KBM-7 (cell line): ENCODE measurements at regions not wholly inside any gene's neighbourhood (a gene's known extent, or its start where the extent isn't known, plus 50 kb on each side); places are given as distances from the start of the nearest gene placed in this dataset.

Experiments
- DNase-seq: peaks from one replicate; pipeline ENCODE4 v3.0.0-alpha.2; 2015
- in situ Hi-C: fragments of 300-500 bp; cut with MboI; formaldehyde crosslinking; loops from 2 replicates; pipeline ENCODE4 v1.14.3; 2020; ENCODE audit warnings: low sequenced_read_pairs, low pct_unique_long_range_greater_than_20kb, mixed read lengths

DNA sequence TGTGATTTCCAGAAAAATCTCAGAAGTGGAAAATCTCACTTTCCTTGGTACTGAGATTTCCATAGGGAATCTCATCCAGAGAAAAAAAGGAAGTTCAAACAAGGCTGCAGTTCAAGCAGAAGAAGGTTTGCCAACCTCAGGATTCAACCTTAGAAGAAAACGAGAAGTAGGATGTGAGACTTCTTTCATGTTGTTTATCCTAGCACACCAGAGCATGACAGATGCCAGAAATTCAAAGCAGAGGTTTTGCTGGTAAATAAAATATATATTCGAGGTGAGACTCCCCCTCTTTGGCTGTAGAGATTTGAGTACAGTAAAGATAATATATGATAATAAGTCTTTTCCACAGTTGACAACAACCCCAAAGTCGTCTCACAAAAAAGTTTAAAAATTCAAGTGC, 116.9 kb upstream of the SMC2 start:
- no peak for DNase-seq
- in situ Hi-C loops: no loop called here

DNA sequence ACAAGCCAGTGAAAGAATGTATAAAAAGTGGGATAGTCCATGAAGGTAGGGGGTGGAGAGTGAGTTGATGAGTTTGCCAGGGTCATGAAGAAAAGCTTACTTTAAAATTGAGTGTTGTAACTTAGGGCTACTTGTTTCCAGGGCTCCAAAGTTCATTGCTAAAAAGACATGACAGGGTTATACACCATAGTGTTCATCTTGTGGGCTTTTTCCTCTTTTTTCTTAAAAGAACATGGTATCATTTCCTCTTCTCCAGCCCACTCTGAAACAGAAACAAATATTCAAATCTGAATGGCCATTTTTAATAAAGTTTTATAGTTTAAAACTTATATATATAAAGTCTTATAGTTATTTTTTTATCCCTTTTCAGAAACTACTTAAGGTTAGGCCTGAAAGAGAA, 115.7 kb upstream of the SMC2 start:
- no peak for DNase-seq
- in situ Hi-C loops: no loop called here

DNA sequence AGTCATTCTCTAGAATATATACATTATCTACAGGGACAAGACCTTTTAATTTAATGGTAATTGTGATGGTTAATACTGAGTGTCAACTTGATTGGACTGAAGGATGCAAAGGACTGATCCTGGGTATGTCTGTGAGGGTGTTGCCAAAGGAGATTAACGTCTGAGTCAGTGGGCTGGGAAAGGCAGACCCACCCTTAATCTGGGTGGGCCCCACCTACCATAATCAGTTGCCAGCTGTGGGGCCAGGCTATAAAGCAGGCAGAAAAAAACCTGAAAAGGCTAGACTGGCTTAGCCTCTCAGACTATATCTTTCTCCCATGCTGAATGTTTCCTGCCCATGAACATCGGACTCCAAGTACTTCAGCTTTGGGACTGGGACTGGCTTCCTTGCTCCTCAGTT, 112.2 kb upstream of the SMC2 start:
- in situ Hi-C loops: no loop called here
- no peak for DNase-seq

DNA sequence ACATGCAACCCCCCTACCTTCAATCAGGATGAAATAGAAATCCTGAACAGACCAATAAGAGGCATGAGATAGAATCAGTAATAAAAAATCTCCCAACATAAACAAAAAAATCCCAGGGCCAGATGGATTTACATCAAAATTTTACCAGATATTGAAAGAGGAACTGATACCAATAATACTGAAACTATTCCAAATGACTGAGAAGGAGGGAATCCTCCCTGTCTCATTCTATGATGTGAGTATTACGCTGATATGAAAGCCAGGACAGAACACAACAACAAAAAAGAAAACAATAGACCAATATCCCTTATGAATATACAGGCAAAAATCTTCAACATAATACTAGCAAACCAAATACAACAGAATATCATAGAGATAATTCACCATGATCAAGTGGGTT, 109.0 kb upstream of the SMC2 start:
- in situ Hi-C loops: no loop called here
- DNase-seq: no peak

DNA sequence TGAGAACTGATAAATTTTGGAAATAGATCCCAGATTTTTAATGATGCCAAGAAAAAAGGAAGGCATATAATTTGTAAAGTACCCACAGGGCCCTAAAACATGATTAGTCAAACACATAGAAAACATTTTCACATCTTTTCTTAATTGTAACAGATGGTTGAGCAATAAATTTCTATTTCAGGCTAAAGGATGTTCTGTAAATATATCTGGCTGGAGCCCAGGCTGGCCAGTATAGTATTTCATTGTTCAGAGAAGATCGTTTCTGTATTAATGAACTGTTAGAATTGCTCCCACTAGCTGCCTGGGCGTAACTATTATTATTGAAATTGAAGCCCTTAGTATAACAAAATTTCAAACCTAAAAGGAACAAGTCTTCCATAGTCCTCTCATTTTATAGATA, 105.3 kb upstream of the SMC2 start:
- in situ Hi-C loops: no loop called here
- DNase-seq: no peak

DNA sequence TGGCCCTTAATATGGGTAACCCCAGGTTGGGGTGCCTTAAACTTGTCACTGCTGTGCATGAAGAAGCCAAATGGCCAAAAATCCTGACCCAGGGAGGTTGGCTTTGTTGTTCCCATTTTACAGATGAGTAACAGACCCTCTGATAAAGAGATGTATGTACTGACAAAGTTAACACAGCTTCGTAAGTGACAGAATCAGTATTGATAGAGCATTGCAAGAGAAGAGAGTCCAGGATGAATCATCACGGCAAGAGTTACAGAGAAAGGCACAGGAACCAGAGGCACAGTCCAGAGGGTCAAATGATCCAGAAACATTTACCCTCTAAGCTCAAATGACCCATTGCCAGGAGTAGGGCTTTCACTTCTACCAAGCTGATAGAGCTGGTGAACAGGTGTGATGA, 103.8 kb upstream of the SMC2 start:
- in situ Hi-C loops: no loop called here
- DNase-seq: no peak

DNA sequence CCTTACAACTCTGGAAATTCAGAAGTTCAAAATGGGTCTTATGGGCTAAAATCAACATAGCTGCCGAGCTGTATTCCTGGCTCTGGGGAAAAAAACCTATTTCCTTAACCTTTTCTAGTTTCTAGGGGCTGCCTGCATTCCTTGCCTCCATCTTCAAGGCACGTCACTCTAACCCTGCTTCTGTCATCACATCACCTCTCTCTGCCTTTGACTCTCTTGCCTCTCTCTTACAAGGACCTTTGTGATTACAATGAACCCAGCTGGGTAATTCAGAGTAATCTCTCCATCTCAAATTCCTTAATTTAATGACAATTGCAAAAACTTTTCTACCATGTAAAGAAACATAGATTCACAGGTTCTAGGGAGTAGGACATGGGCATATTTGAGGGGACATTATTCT, 103.1 kb upstream of the SMC2 start:
- DNase-seq: no peak
- in situ Hi-C loops: no loop called here

DNA sequence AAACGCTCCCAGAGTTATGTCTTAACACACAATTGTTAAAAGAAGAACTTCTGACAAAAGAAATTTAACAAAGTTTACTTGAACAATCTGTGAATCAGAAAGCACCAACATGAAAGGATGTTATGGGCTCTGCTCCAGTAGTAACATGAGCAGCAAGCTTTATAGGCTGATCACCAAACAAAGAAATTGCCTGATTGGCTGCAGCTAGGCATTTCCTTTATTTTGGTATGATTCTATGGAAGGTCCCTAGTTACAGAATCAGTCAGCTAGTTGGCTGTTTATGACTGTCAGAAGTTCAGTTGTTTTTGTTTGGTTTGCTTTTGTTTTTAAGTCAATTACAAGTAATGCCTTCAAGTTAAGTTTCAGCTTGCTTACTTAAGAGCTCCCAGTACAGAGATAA, 102.4 kb upstream of the SMC2 start:
- no peak for DNase-seq
- in situ Hi-C loops: no loop called here

DNA sequence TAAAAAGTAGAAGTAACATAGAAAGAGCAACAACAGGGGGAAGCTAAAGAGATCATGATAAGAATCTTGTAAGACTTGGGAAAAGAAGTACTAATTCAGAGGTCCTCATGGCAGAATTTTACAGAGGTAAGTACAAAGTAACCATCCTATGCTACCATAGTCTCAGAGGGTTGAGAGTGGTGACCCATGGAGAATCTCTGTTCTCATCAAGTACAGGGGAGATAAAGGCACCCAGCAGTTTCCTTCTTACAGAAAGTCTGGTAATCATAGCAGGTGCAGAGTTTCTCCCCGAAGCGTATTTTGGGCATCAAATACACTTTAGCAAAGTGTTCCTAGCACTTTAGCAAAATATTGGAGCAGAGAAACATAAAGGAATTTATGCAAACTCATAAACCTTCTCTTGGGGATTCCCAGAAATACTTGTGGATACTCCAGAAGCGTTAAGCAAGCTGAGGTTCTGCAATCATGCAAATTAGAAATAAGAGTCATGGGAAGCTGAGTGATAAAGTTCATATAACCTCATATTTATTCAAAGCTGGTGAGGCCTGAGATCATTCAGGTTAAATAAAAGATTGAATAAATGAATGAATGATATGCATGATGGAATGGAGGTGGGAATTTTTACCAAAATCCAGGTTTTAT, 101.0 kb upstream of the SMC2 start:
- in situ Hi-C loops: no loop called here
- no peak for DNase-seq

DNA sequence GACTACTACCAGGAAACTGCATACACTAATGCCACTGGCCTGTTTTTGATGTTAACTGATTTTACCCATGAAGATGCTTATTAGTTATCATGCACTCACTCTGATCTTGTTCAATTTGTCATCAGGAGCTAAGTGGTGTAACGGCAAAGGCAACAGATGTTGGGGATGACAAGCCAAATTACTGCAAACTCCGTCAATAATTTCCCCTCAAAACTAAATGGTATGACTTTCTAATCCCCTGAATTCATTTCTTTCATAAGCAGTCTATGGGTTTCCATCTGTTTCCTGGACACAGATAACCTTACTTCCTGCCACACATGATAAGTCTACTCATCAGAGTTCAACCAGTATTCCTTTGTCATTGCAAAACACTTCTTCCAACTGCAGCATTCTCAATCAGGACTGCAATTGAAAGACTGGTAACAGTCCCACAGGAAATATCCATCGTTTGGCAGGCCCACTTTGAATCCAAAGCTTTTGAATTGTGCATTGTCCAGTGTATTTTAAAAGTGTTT, 96.2 kb upstream of the SMC2 start:
- in situ Hi-C loops: no loop called here
- peak; percentile 44 for DNase-seq

DNA sequence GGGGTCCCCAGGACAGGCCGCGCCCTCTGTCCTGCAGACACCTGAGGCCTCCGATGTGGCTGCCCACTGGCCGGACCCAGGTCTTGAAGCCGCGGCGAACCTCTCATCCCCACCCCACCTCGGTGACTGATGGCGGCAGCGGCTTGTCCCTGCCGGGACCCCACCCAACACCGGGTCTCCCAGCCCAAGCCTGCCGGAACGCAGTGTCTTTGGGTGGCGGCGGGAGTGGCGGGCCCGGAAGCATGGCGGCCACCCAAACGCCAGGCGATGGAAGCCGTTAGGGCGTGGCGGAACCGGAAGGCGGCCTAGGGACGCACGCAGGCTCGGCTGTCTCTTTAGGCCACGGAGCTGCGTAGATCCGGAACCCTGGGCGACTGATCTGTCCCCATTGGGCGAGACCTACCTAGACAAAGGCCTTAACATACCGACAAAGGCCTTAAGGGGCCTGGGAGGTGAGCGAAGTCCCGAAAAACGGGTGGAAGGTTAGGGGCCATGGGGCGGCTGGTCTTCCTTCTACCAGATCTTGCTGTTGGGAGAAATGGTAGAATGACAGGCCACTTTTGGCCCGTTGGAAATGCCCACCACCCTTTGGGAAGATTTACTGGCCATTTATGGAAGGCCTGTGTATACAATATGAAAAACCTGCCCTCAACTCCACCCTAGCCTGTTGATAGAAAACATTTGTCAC, 94.6 kb upstream of the SMC2 start:
- in situ Hi-C loops: no loop called here
- DNase-seq: no peak

DNA sequence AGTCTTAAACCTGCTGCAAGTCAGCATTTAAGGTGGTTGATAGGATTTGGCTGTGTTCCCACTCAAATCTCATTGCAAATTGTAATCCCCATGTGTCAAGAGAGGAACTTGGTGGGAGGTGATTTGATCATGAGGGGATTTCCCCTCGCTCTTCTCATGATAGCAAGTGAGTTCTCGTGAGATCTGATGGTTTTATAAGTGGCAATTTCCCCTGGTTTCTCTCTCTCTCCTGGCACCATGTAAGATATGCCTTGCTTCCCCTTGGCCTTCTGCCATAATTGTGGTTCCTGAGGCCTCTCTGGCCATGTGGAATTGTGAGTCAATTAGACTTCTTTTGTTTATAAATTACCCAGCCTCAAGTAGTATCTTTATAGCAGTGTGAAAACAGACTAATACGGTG, 84.3 kb upstream of the SMC2 start:
- DNase-seq: peak; percentile 57
- in situ Hi-C loops: no loop called here

DNA sequence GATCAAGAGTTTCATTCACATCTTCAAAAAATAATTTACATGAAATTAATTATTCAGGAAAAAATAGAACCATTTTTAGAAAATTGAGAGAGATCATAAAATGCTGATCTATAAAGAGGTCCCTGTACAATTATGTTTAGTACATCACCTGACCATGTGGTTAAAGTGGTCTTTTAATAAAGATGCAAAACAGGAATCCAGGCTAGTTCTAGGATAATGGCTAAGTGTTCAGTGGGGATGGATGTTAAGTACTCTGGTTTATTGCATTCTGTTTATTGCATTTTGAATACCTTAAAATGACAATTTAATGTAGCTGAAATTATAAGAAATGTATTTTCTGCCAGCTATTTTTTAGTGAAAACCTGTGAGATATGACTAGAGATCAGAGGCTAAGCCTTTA, 72.0 kb upstream of the SMC2 start:
- no peak for DNase-seq
- in situ Hi-C loops: no loop called here

DNA sequence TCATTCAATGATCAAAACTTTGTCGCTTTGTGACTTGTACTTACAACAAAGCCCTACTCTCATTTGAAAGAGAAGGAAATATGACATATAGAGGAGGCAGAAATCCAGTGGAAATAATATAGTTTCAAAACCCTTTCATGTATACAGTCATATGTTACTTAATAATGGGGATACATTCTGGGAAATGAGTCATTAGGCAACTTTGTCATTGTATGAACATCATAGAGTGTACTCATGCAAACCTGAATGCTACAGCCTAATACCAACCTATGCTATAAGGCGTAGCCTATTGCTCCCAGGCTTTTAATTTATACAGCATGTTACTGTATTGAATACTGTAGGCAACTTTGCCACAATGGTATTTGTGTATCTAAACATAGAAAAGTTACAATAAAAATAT, 69.0 kb upstream of the SMC2 start:
- no peak for DNase-seq
- in situ Hi-C loops: no loop called here

DNA sequence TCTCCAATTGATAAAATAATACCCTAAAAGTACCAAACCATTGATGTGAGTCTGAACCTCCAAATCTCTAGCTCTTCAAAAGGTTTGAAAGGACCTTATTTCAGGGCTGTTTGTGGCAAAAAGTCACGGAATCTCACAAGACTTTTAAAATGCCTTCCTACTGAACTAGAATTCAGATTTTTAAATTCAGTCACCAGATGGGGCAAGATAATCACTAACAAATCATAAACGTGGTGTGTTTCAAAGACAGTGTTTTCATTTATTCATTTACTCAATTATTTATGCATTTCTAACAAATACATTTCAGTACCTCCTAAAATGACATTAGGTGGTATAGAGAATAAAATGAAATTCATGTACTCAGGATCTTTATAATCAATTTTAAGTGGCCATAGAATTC, 68.2 kb upstream of the SMC2 start:
- in situ Hi-C loops: no loop called here
- DNase-seq: no peak

DNA sequence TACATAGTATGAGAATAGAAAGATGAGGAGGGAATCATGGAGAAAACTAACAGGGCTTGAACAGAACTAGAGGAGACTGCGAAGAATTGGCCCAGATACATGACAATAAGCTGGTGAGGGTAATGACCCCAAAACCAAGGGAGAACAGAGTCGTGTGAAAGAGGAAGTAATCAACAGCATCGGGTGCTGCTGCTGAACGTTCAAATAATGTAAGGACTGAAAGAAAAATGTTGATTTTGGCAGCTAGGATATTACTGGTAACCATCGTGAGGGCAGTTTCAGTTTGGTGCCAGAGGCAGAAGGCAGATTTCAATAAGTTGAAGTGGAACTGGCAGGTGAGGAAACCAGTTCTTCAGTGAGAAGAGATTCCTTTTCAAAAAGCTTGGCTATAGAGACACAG, 66.8 kb upstream of the SMC2 start:
- DNase-seq: peak; percentile 10
- in situ Hi-C loops: no loop called here

DNA sequence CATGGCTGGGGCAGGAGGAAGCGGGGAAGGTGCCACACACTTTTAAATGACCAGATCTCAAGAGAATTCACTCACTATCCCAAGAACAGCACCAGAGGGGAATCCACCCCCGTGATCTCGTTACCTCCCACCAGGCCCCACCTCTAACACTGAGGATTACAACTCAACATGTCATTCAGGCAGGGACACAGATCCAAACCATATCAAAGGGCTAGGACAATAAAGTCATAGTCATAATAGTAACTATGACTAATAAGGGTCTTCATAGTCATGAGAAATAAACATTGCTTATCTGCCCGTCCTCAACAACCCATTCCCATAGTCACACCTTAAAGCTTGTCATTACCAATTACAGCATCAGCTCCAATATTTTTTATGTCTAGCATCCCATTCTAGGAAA, 65.3 kb upstream of the SMC2 start:
- in situ Hi-C loops: no loop called here
- DNase-seq: no peak
